SKM-1 treated with dmso at 0.1 percent for 144 hours (cell line): ENCODE measurements at regions not wholly inside any gene's neighbourhood (a gene's known extent, or its start where the extent isn't known, plus 50 kb on each side); places are given as distances from the start of the nearest gene placed in this dataset.

Source experiments
- DNase-seq: peaks from one replicate; lab custom pipeline; 2025; ENCODE audit not compliant: unreplicated experiment; lab: John Stamatoyannopoulos, UW

DNA sequence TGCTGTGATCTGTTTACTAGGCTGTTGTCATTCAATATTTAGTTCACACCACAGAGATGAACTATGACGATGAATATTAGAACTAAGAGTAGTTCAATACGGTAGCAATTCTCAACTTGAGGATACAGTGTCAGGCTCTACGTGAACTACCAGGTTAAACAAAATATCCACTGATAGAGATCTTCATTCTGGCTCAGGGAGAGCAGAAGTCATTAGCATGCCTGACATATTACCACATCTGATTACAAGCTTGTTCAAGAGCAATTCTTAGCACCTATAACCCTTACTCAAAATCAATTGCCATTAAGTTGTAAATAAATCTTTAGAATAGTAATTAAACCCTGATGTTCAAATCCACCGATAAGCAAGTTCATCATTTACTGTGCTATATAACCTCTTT, 207.2 kb downstream of the CHRM3 start:
- DNase-seq = no peak

DNA sequence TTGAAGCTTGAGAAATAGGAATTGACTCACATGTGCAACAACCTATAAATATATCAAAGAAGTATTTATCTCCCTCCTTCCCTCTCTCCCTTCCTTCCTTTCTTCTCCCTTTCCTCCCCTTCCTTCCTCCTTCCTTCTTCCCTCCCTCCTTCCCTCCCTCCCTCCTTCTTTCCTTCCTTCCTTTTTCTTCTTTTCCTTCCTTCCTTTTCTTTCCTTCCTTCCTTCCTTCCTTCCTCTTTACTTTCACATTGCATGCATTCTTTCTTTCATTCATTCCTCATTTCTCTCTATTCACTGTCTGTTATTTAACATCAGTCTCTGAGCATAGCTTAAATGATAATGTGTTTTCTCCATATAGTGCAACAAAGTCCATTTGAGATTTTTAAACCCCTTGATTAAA, 214.2 kb downstream of the CHRM3 start:
- no peak for DNase-seq

GRCh38 chr1:239601108-239601507, 214.7 kb downstream of the CHRM3 start:
- DNase-seq = no peak

GRCh38 chr1:239603530-239603929, 217.2 kb downstream of the CHRM3 start:
- DNase-seq = no peak

GRCh38 chr1:239606850-239607400, 220.6 kb downstream of the CHRM3 start:
- no peak for DNase-seq

DNA sequence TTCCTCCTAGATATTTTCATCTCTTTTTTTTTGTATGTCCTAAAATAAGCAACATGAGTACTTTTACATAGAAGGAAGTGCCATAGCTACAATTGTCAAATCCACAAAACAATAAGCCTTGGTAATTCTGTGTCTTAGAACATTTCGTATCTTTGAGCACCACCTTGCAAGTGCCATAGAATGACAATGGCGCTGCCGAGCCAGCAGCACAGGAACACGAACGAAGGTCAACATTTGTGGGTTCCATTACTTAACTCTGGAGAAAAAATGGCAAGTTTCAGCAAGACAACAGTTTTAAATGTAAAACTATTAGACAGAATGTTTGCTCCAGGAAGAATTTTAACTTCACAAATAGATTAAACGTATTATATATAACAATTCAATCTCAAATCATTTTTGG, 222.1 kb downstream of the CHRM3 start:
- DNase-seq = no peak

GRCh38 chr1:239612379-239612778, 226.0 kb downstream of the CHRM3 start:
- DNase-seq = no peak

DNA sequence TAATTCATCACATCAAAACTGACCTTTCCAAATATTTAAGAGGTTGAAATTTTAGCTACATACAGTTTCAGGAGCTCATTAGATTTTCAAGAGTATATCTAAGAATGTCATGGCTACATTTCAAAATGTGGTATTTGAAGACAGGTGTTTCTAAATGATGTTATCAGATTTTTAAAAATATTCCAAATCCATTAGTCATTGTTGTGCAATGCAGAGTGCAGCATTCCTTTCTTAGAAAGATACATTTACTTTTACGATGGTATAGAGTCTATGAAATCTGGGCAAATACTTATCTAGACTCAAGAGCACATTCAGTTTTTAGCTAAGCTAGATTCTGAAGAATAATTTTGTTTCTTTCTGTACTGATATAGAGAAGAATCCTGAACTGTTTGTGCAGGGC, 230.3 kb downstream of the CHRM3 start:
- no peak for DNase-seq

DNA sequence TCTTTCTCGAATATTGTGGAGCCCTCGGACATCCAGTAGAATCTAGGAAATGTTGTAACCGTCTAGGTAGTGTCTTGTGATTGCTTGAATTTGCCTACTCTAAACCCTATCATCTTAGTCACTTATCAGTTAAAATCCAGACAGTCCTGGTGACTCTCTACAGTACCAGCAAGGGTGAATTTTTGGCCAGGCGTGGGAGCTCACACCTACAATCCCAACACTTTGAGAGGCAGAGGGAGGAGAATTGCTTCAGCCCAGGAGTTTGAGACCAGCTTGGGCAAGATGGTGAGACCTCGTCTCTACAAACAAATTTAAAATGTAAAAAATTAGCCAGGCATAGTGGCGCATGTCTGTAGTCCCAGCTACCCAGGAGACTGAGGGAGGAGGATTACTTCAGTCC, 230.9 kb downstream of the CHRM3 start:
- DNase-seq = no peak

DNA sequence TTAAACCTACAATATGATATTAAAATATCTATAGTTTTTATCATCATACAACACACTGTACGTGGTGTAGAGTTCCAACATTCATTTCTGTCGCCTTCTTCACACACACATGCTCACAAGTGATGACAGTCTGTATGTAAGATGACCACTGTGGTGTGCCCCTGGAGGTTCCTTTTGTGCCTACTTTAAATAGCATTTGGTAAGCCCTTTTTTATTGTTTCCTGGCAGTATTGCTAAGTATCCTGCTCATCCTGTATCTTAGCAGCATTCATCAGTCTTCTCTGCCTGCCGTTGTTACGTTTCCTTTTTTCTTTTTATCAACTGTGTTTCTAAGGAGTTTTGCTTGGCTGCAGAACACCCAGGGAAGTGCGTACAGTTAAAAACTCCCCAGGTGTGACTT, 231.4 kb downstream of the CHRM3 start:
- no peak for DNase-seq

DNA sequence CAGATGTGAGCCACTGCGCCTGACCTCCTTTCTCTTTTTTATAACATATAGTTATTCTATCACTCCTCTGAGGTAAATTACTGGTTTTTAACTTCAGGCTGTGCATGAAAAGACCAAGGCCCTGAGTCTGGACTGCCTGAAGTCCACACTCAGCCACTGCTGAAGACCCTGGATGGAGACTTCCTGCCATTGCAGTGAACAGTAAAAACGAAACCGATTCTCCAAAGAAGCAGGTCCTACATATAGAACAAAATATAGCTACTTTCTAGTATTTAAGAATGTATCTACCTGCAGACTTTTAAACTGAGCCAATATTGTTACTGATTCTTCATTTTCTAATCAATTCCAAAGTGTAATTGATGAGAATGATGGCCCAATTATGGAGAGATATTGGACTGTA, 232.8 kb downstream of the CHRM3 start:
- no peak for DNase-seq

DNA sequence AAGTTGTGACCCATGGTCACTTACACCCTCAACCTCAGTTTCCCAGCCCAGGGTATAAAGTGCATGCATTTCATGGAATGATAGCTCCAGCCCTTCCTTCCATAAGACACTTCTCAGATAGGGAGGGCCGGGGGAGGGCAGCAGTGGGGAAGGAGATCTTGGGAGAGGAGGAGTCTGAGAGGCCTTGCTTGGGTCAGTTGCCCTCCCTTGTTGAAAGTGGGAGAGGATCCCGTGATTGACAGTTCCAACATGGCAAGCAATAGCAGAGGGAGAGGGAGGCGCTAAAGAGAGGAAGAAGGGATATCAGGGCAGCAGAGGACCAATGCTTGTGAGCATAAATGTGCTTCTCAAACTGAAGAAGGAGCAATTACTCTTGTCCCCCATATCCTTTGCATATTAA, 244.4 kb downstream of the CHRM3 start:
- DNase-seq = no peak

DNA sequence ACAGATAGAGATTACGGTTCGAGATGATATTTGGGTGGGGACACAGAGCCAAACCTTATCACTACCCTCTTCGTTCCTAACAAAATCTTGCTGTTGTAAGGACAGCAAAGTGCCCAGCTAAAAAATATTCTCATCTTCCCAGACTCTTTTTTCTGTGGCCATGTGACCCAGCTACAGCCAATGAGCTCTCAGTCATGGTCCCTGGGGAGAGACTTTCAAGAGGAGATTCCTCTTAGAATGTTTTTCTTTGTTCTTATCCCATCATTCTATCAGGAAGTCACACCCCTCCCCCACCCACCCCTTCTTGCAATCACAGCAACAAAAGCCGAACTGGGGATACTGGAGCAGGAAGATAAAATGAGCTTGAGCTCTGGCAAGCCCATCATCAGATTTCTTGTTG, 247.1 kb downstream of the CHRM3 start:
- DNase-seq = no peak

GRCh38 chr1:239635276-239635675, 248.9 kb downstream of the CHRM3 start:
- no peak for DNase-seq

DNA sequence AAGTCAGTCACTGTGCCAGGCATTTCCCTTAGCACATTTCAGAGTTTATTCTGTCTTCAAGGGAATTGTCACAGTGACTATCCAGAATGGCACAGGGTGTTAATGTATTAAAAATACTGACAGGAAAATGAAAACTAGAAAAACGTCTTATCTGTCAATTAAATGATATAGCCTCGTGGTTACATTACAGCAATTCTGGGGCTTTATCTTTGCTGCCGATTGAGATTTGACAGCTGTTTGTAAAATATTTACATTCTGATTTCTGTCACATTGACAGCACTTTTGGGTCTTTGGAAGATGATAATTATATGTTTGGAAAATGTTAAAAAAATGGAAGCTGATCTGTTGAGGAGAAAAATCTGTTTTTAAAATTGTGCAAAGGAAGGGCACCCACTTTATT, 250.0 kb downstream of the CHRM3 start:
- no peak for DNase-seq

- no peak for DNase-seq
These were observed 258.2 kb downstream of the CHRM3 start for GRCh38 chr1:239644604-239645003.

GRCh38 chr1:239647045-239647444, 260.7 kb downstream of the CHRM3 start:
- no peak for DNase-seq

GRCh38 chr1:239647964-239648632, 261.7 kb downstream of the CHRM3 start:
- no peak for DNase-seq

GRCh38 chr1:239655023-239655422, 268.7 kb downstream of the CHRM3 start:
- DNase-seq = no peak

- DNase-seq = no peak
These were observed 270.9 kb downstream of the CHRM3 start for GRCh38 chr1:239657291-239657690.

- no peak for DNase-seq
These were observed 276.6 kb downstream of the CHRM3 start for GRCh38 chr1:239662950-239663349.

DNA sequence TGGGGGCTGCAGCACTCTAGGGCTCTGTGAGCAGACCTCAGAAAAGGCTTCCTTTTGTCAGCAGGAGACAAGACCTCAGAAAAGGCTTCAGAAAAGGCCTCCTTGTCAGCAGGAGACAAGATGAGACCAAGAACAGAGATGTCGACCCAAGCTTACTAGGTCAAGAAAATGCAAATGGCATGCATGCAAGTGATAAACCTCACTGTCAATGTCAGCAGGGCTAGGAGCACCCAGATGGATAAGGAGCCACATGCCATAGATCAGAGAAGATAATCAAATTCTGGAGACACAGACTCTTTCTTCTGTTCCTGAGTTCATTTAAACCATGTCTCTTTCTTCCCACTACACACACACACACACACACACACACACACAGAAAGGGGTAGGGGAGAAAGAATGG, 285.9 kb downstream of the CHRM3 start:
- DNase-seq = no peak

- DNase-seq = no peak
These were observed 289.4 kb downstream of the CHRM3 start for GRCh38 chr1:239675735-239676134.
